ENCODE measurements at regions not wholly inside any gene's neighbourhood (a gene's known extent, or its start where the extent isn't known, plus 50 kb on each side); places are given as distances from the start of the nearest gene placed in this dataset.

DNA sequence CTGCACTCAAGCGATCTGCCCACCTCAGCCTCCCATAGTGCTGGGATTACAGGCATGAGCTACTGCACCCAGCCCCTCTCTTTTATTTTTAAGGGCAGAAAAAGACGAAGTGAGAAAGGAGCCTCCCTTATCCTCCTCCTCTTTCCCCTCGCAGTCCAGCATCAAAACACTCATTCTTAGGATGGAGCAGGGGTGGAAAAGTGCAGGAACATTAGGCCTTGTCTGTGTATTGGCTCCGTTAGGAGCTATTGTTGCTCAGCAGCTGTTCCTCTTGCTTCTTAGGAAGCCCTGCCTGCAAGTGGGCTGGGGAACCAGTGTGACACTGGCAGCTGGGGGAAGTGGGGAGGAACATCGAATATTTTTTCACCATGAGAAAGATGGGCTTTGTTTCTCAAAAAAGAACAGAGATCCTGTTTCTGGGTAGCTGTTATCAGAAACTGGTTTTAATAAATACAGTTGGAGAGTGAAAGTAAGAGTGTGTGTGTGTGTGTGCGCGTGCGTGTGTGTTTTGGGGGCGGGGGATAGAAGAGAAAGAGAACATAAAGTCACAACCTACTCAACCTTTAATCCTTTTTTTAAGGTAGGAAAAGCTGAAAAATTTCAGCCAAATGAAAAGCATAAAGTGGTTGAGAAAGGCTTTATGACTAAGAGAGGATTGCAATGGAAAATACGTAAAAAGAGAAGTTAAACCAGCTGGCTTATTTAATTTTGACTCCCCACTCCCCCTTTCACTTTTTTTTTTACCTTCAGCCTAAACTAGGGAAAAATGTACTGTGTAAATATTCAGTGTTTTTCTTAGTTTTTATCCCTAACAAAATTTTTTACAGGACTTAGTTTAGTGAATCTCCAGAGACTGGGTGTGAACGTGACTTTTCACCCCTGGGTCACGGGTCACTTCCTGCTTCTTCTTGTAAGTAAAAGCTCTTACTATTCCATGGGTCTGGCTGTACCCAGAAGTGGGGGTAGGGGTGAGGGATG, 197.2 kb upstream of the PLEKHG7 start:
- TF ChIP-seq, protein P1, sequence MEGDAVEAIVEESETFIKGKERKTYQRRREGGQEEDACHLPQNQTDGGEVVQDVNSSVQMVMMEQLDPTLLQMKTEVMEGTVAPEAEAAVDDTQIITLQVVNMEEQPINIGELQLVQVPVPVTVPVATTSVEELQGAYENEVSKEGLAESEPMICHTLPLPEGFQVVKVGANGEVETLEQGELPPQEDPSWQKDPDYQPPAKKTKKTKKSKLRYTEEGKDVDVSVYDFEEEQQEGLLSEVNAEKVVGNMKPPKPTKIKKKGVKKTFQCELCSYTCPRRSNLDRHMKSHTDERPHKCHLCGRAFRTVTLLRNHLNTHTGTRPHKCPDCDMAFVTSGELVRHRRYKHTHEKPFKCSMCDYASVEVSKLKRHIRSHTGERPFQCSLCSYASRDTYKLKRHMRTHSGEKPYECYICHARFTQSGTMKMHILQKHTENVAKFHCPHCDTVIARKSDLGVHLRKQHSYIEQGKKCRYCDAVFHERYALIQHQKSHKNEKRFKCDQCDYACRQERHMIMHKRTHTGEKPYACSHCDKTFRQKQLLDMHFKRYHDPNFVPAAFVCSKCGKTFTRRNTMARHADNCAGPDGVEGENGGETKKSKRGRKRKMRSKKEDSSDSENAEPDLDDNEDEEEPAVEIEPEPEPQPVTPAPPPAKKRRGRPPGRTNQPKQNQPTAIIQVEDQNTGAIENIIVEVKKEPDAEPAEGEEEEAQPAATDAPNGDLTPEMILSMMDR (conservative IDR thresholded peaks at IDR 0.05; ENCODE audit: low read depth, low read length): no peak
- TF ChIP-seq EZH2 (IDR thresholded peaks at IDR 0.05; ENCODE audit: borderline replicate concordance, low read depth, low read length, poor library complexity, severe bottlenecking): no peak

Measured in A673 (cell line).